Right cardiac atrium (tissue), 5 donors: ENCODE measurements at regions not wholly inside any gene's neighbourhood (a gene's known extent, or its start where the extent isn't known, plus 50 kb on each side); places are given as distances from the start of the nearest gene placed in this dataset.

Source experiments
- ATAC-seq, 2 donors: fragments of 200-7000 bp; cut with Tn5 transposase; one replicate each; pipeline versions ENCODE4 v1.8.0 to v1.9.1; 2020; ENCODE audit warnings: moderate library complexity in 2 of 2, mild to moderate bottlenecking in 1 of 2
- DNase-seq, 3 donors: peaks; one replicate each; pipeline ENCODE4 v3.0.0-alpha.2; 2020
- H3K27ac ChIP-seq: one replicate; pipeline ENCODE4 v1.5.1; 2013; ENCODE audit warnings: mild to moderate bottlenecking, low read length, control low read depth, moderate library complexity
- H3K27me3 ChIP-seq: one replicate; pipeline ENCODE4 v1.6.1; 2013; ENCODE audit not compliant: control insufficient read depth, insufficient read depth
- H3K4me1 ChIP-seq: one replicate; pipeline ENCODE4 v1.6.1; 2013; ENCODE audit warnings: low read length; ENCODE audit not compliant: control insufficient read depth, insufficient read depth
- H3K4me3 ChIP-seq: one replicate; pipeline ENCODE4 v1.5.1; 2013; ENCODE audit warnings: low read length, control low read depth
- H3K9me3 ChIP-seq: one replicate; pipeline ENCODE4 v1.6.1; 2013; ENCODE audit warnings: low read length; ENCODE audit not compliant: control insufficient read depth
- WGBS: extraction: QIAGEN DNeasy Blood & Tissue Kit; methylation state at CpG from one replicate; pipeline ENCODE4 v1.1.7; 2013; 5-methylcytosine and 5-hydroxymethylcytosine counted together
- intact Hi-C, 4 donors: fragments of 100-400 bp; cut with DNase I; formaldehyde crosslinking; loops; one replicate each; pipeline versions ENCODE4 v1.11.0 to v1.14.0; 2022 to 2023
- donor health status: healthy with polysubstance abuse.
- donor health status: DM: no; HTN: yes; CAD: no.
- donor health status: DM: no; HTN: no; CAD: no.
- donor health status: DM: no; HTN: yes; CAD: no; lungs with severe emphysema.
- donor health status: DM: yes; HTN: yes; CAD: no.

DNA sequence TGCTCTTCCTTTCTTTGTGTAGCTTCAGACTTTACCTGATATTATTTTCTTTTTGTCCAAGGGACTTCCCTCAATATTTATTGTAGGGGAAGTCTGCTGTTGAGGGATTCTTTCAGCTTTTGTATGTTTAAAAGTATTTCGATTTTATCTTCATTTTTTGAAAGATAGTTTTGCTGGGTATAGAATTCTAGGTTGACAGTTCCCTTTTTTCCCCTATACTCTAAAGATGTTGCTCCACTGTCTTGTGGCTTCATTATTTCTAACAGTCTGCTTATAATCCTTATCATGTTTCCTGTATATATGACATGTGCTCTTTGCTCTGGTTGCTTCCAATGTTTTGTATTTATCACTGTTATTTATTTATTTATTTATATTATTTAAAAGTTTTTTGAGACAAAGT, 57.3 kb downstream of the CYTL1 start:
- Histone ChIP-seq H3K27ac (no peak overlapping the region), H3K27me3 (no peaks in the 10 kb centered on the region), H3K4me1 (no peaks in the 10 kb centered on the region), H3K9me3 (peaks cover 3% of the 10 kb centered on the region), H3K4me3 (no peak overlapping the region)
- no peak for DNase-seq
- intact Hi-C loops, result no loop called here
- no peak for ATAC-seq
- WGBS, result 57% methylated on average over 1 of the region's 1 CpG

DNA sequence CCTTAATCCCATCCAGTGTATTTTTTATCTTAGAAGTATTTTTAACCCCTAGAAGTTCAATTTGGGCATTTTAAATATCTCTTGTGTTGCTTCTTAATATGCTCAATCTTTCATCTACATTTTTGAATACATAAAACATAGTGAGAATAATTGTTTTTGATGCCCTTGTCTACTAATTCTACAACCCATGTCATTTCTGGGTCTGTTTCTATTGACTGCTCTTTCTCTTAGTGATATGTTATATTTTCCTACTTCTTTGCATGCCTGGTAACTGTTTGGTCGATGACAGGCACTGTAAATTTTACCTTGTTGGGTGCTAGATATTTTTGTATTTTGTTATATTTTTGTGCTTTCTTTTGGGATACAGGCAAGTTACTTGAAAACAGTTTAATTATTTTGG, 56.3 kb downstream of the CYTL1 start:
- Histone ChIP-seq H3K4me3 (no peak overlapping the region), H3K9me3 (peaks cover 3% of the 10 kb centered on the region), H3K27me3 (no peaks in the 10 kb centered on the region), H3K27ac (no peak overlapping the region), H3K4me1 (no peaks in the 10 kb centered on the region)
- DNase-seq (no peak), ATAC-seq (no peak)
- 46% methylated on average over 1 of the region's 1 CpG for WGBS
- intact Hi-C loops, result no loop called here
